ENCODE measurements at regions not wholly inside any gene's neighbourhood (a gene's known extent, or its start where the extent isn't known, plus 50 kb on each side); places are given as distances from the start of the nearest gene placed in this dataset.

DNA sequence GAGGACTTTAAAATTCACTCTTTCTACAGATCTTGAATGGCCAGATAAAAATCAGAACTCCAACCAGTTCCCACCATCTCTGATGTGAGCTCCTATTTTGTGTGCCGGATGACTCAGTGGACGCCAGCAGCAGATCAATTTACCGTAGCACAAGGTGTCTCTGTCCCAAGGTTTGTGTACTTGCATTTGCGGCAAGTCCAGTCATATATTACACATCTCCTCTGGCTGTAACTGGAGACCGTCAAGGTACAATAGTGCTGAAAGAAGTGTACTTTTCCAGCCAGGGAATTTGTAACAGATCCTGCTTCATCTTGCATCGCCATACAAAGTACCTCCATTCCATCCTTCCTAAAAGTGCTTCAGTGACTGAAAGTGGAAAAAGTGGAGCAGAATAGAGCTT lies 108.2 kb upstream of the SORBS2 start:
- Histone ChIP-seq H3K27me3 (no peaks in the 10 kb centered on the region; the same call in 1 of the 2 replicates), H3K4me3 (ENCODE audit: low read depth, low read length) (no peak overlapping the region), H3K4me1 (peaks cover 18% of the 10 kb centered on the region), H3K36me3 (no peaks in the 10 kb centered on the region), H3K9me3 (no peaks in the 10 kb centered on the region)
- TF ChIP-seq, protein P1, sequence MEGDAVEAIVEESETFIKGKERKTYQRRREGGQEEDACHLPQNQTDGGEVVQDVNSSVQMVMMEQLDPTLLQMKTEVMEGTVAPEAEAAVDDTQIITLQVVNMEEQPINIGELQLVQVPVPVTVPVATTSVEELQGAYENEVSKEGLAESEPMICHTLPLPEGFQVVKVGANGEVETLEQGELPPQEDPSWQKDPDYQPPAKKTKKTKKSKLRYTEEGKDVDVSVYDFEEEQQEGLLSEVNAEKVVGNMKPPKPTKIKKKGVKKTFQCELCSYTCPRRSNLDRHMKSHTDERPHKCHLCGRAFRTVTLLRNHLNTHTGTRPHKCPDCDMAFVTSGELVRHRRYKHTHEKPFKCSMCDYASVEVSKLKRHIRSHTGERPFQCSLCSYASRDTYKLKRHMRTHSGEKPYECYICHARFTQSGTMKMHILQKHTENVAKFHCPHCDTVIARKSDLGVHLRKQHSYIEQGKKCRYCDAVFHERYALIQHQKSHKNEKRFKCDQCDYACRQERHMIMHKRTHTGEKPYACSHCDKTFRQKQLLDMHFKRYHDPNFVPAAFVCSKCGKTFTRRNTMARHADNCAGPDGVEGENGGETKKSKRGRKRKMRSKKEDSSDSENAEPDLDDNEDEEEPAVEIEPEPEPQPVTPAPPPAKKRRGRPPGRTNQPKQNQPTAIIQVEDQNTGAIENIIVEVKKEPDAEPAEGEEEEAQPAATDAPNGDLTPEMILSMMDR (IDR thresholded peaks at IDR 0.05; ENCODE audit: low read depth, low read length) = no peak
- no peak for DNase-seq

DNA sequence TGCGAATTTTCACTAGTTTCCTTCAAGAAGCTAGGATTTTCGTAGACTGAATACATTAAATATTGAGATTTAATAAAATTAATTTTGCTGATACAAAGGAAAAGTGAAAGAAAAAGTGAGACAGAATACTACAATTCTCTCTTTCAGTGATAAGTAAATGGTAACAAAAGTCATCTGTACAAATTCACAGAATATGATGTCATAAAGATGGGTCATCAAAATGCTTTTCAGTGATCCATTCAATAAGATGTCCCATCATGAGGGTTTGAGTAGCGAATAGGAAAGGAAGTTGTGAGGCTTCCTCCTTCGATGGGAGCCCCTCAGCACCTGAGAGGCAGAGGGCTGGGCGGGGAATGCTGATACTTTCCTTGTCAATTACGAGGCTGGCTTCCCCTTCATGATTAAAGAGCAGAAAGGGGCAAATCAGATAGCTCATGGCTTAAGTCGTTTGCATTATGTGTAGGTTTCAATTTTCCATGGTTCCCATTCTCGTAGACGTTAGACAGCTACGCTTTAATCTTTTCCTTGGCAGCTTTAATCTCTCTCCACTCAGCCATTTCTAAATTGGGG lies 108.8 kb upstream of the SORBS2 start:
- no peaks in the 10 kb centered on the region; the same call in 1 of the 2 replicates for H3K27me3 ChIP-seq
- no peaks in the 10 kb centered on the region for H3K36me3 ChIP-seq
- peak overlapping the region; percentile 5 for H3K4me3 ChIP-seq (ENCODE audit: low read depth, low read length)
- peaks cover 20% of the 10 kb centered on the region for H3K4me1 ChIP-seq
- TF ChIP-seq, protein P1 (IDR thresholded peaks at IDR 0.05; ENCODE audit: low read depth, low read length) = no peak
- DNase-seq = no peak
- H3K9me3 ChIP-seq = no peaks in the 10 kb centered on the region

DNA sequence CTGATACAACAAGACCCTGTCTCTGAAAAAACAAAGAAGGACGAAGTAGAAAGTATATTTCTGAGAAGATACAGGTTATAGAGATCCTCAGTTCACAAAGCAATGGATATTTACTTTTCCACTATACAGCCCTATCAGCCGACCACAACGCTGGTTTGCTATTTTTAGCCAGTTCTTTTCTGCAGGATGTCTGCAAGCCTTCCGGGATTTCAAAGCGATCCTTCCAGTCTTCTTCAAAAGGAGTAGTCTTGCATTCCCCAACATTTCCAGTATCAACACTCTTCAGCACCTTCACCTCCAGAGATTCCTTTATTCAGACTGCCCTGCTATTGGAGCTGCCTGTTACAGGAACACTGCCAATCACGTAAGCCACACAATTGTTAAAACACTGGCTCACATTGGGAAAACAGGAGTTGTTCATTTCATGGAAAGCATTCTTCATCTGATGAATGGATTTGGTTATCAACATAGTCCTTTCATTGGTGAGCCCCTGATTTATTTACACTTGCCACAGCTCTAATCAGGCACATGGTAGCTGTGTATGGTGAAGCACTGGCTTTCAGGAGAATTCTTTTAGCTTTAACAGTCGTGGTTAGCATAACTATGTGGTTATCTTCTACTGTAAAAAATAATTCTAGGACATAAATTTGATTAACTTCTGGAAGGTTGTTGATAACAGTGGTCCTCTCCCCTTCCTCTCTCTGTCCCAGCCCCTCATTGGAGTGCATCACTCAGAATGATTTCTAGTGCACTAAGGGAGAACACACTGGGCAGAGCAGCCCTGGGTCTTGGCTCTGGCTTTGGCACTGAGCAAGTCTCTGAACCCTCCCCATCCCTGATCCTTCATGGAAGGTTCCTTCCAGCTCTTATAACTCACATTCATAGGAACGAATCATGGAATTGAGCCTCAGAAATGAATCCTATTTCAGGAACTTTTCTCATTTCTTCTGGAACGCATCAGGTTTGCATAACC lies 109.9 kb upstream of the SORBS2 start:
- TF ChIP-seq, protein P1 (IDR thresholded peaks at IDR 0.05; ENCODE audit: low read depth, low read length) = no peak
- Histone ChIP-seq H3K9me3 (no peaks in the 10 kb centered on the region), H3K36me3 (no peaks in the 10 kb centered on the region), H3K4me1 (peaks cover 25% of the 10 kb centered on the region), H3K4me3 (ENCODE audit: low read depth, low read length) (peak overlapping the region; percentile 12; the same call in 1 of the 2 replicates), H3K27me3 (no peaks in the 10 kb centered on the region; the same call in 1 of the 2 replicates)
- DNase-seq = no peak

DNA sequence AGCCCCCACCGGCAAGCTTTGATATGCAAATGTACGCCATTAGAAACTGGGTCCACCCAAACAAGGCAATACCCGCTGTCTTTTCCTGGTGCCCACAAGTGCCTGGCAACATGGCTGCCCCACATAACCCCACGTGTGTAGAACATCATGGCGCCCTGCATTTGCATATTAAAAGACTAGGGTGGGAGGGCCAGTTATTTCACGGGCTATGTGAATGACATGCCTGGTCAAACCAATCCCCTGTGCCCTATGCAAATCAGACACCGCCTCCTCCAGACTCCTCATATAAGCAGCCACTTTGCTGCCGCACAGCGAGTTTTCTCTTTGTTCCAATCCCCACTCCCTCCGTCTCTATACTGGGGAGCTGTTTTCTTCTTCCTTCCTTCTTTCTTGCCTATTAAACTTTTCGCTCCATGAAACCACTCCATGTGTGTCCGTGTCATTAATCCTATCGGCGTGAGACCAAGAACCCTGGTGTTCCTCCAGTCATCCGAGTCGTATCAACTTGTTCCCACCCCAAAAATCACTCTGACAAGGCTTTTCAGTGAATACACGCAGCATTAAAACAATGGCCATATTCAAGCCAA lies 112.6 kb upstream of the SORBS2 start:
- H3K9me3 ChIP-seq = no peaks in the 10 kb centered on the region
- H3K36me3 ChIP-seq = no peaks in the 10 kb centered on the region
- H3K4me1 ChIP-seq = peaks cover 23% of the 10 kb centered on the region
- H3K27me3 ChIP-seq = no peaks in the 10 kb centered on the region; the same call in 1 of the 2 replicates
- no peak for DNase-seq
- H3K4me3 ChIP-seq (ENCODE audit: low read depth, low read length) = no peak overlapping the region
- TF ChIP-seq, protein P1 (IDR thresholded peaks at IDR 0.05; ENCODE audit: low read depth, low read length) = no peak

DNA sequence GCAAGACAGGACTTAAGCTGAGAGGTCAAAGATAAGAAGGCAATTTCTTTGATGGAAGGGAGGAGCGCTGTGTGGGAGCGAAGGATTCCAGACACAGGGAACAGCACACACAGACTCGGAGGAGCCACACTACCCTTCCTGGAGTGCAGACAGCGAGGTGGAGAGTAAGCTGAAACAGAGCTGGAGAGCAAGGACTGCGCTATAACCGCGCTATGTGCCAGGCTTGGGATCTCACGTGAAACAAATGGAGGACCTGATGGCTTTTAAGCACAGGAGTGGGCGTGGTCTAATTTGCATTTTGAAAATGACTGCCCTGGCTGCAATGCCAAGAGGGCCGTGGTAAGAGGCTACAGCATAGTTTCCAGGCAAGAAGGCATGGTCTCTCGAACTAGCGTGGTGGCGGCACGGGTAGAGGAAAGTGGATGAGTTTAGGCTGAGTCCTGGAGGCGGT lies 113.9 kb upstream of the SORBS2 start:
- TF ChIP-seq, protein P1 (IDR thresholded peaks at IDR 0.05; ENCODE audit: low read depth, low read length) = 0 out of 2 replicates have a peak, but pooled peaks have one; percentile 4
- Histone ChIP-seq H3K9me3 (no peaks in the 10 kb centered on the region), H3K4me1 (peaks cover 19% of the 10 kb centered on the region), H3K4me3 (ENCODE audit: low read depth, low read length) (peak overlapping the region; percentile 55), H3K36me3 (no peaks in the 10 kb centered on the region), H3K27me3 (no peaks in the 10 kb centered on the region)
- peak; percentile 68 for DNase-seq
